ENCODE measurements at regions not wholly inside any gene's neighbourhood (a gene's known extent, or its start where the extent isn't known, plus 50 kb on each side); places are given as distances from the start of the nearest gene placed in this dataset.

- Mint-ChIP-seq H3K36me3 (ENCODE audit: low read depth) (peaks cover 26% of the 10 kb centered on the region), H3K27ac (no peak overlapping the region), H3K4me3 (peak overlapping the region; percentile 96), H3K4me1 (peaks cover 80% of the 10 kb centered on the region), H3K27me3 (no peaks in the 10 kb centered on the region)
- DNase-seq (peak; percentile 49 to 51 (median 50)), ATAC-seq (peak; percentile 32)
- no peaks in the 10 kb centered on the region for H3K9me3 ChIP-seq (ENCODE audit: control insufficient read depth, low read length, poor library complexity, severe bottlenecking)
Observed at GRCh38 chr7:130941322-130942210, 207.6 kb upstream of the KLF14 start.

- H3K27ac Mint-ChIP-seq = no peak overlapping the region
Observed at GRCh38 chr7:130942211-130942964, 208.4 kb upstream of the KLF14 start.

GRCh38 chr7:130943336-130943901 is 209.4 kb upstream of the KLF14 start:
- H3K27me3 Mint-ChIP-seq = no peaks in the 10 kb centered on the region
- H3K36me3 Mint-ChIP-seq (ENCODE audit: low read depth) = peaks cover 20% of the 10 kb centered on the region
- peak; percentile 22 for ATAC-seq
- peak overlapping the region; percentile 96 for H3K4me3 Mint-ChIP-seq
- H3K9me3 ChIP-seq (ENCODE audit: control insufficient read depth, low read length, poor library complexity, severe bottlenecking) = no peaks in the 10 kb centered on the region
- DNase-seq = no peak
- H3K4me1 Mint-ChIP-seq = peaks cover 84% of the 10 kb centered on the region
- H3K27ac Mint-ChIP-seq = no peak overlapping the region

More at GRCh38 chr7:130942211-130942964, 208.4 kb upstream of the KLF14 start:
- Mint-ChIP-seq H3K36me3 (ENCODE audit: low read depth) (peaks cover 21% of the 10 kb centered on the region), H3K27me3 (no peaks in the 10 kb centered on the region), H3K4me3 (peak overlapping the region; percentile 96), H3K4me1 (peaks cover 79% of the 10 kb centered on the region)
- DNase-seq = peak in 1 of 3 donors; percentile 40
- peak; percentile 5 for ATAC-seq
- H3K9me3 ChIP-seq (ENCODE audit: control insufficient read depth, low read length, poor library complexity, severe bottlenecking) = no peaks in the 10 kb centered on the region

GRCh38 chr7:130943981-130944380 is 210.0 kb upstream of the KLF14 start:
- peak overlapping the region; percentile 96 for H3K4me3 Mint-ChIP-seq
- H3K36me3 Mint-ChIP-seq (ENCODE audit: low read depth) = peaks cover 20% of the 10 kb centered on the region
- ATAC-seq (no peak), DNase-seq (no peak)
- no peaks in the 10 kb centered on the region for H3K9me3 ChIP-seq (ENCODE audit: control insufficient read depth, low read length, poor library complexity, severe bottlenecking)
- peaks cover 82% of the 10 kb centered on the region for H3K4me1 Mint-ChIP-seq
- no peaks in the 10 kb centered on the region for H3K27me3 Mint-ChIP-seq
- no peak overlapping the region for H3K27ac Mint-ChIP-seq

GRCh38 chr7:130944997-130945396 is 211.0 kb upstream of the KLF14 start:
- Mint-ChIP-seq H3K27ac (no peak overlapping the region), H3K4me3 (peak overlapping the region; percentile 85), H3K36me3 (ENCODE audit: low read depth) (peaks cover 20% of the 10 kb centered on the region), H3K4me1 (peaks cover 80% of the 10 kb centered on the region), H3K27me3 (no peaks in the 10 kb centered on the region)
- ATAC-seq (peak; percentile 3), DNase-seq (no peak)
- no peaks in the 10 kb centered on the region for H3K9me3 ChIP-seq (ENCODE audit: control insufficient read depth, low read length, poor library complexity, severe bottlenecking)

GRCh38 chr7:130945411-130945811 is 211.4 kb upstream of the KLF14 start:
- Mint-ChIP-seq H3K36me3 (ENCODE audit: low read depth) (peaks cover 16% of the 10 kb centered on the region), H3K4me1 (peaks cover 76% of the 10 kb centered on the region), H3K27me3 (no peaks in the 10 kb centered on the region), H3K27ac (no peak overlapping the region), H3K4me3 (peak overlapping the region; percentile 85)
- ATAC-seq = peak; percentile 54
- H3K9me3 ChIP-seq (ENCODE audit: control insufficient read depth, low read length, poor library complexity, severe bottlenecking) = no peaks in the 10 kb centered on the region
- no peak for DNase-seq

- DNase-seq (no peak), ATAC-seq (no peak)
- Mint-ChIP-seq H3K36me3 (ENCODE audit: low read depth) (peaks cover 13% of the 10 kb centered on the region), H3K27me3 (no peaks in the 10 kb centered on the region), H3K4me3 (peak overlapping the region; percentile 85), H3K4me1 (peaks cover 70% of the 10 kb centered on the region), H3K27ac (no peak overlapping the region)
- no peaks in the 10 kb centered on the region for H3K9me3 ChIP-seq (ENCODE audit: control insufficient read depth, low read length, poor library complexity, severe bottlenecking)
Observed at GRCh38 chr7:130946114-130946513, 212.1 kb upstream of the KLF14 start.

- H3K9me3 ChIP-seq (ENCODE audit: control insufficient read depth, low read length, poor library complexity, severe bottlenecking) = no peaks in the 10 kb centered on the region
- DNase-seq (no peak), ATAC-seq (no peak)
- Mint-ChIP-seq H3K36me3 (ENCODE audit: low read depth) (peaks cover 10% of the 10 kb centered on the region), H3K4me3 (peak overlapping the region; percentile 90), H3K27me3 (no peaks in the 10 kb centered on the region), H3K27ac (no peak overlapping the region), H3K4me1 (peaks cover 55% of the 10 kb centered on the region)
Observed at GRCh38 chr7:130947792-130948580, 214.0 kb upstream of the KLF14 start.

GRCh38 chr7:130948822-130949221 is 214.8 kb upstream of the KLF14 start:
- H3K9me3 ChIP-seq (ENCODE audit: control insufficient read depth, low read length, poor library complexity, severe bottlenecking) = no peaks in the 10 kb centered on the region
- H3K27ac Mint-ChIP-seq = no peak overlapping the region
- peak overlapping the region; percentile 33 for H3K4me3 Mint-ChIP-seq
- peaks cover 5% of the 10 kb centered on the region for H3K36me3 Mint-ChIP-seq (ENCODE audit: low read depth)
- DNase-seq = no peak
- ATAC-seq = no peak
- H3K4me1 Mint-ChIP-seq = peaks cover 54% of the 10 kb centered on the region
- no peaks in the 10 kb centered on the region for H3K27me3 Mint-ChIP-seq

- Mint-ChIP-seq H3K4me3 (peak overlapping the region; percentile 67), H3K27me3 (no peaks in the 10 kb centered on the region), H3K4me1 (peaks cover 58% of the 10 kb centered on the region), H3K27ac (no peak overlapping the region), H3K36me3 (ENCODE audit: low read depth) (peaks cover 5% of the 10 kb centered on the region)
- no peaks in the 10 kb centered on the region for H3K9me3 ChIP-seq (ENCODE audit: control insufficient read depth, low read length, poor library complexity, severe bottlenecking)
- ATAC-seq = no peak
- DNase-seq = no peak
Observed at GRCh38 chr7:130949550-130949949, 215.5 kb upstream of the KLF14 start.

- Mint-ChIP-seq H3K36me3 (ENCODE audit: low read depth) (peaks cover 7% of the 10 kb centered on the region), H3K27ac (no peak overlapping the region), H3K4me3 (no peak overlapping the region), H3K27me3 (no peaks in the 10 kb centered on the region), H3K4me1 (peaks cover 60% of the 10 kb centered on the region)
- H3K9me3 ChIP-seq (ENCODE audit: control insufficient read depth, low read length, poor library complexity, severe bottlenecking) = no peaks in the 10 kb centered on the region
- DNase-seq (no peak), ATAC-seq (no peak)
Observed at GRCh38 chr7:130950054-130950453, 216.0 kb upstream of the KLF14 start.

- H3K9me3 ChIP-seq (ENCODE audit: control insufficient read depth, low read length, poor library complexity, severe bottlenecking) = no peaks in the 10 kb centered on the region
- peaks cover 7% of the 10 kb centered on the region for H3K36me3 Mint-ChIP-seq (ENCODE audit: low read depth)
- DNase-seq (no peak), ATAC-seq (no peak)
- H3K27me3 Mint-ChIP-seq = no peaks in the 10 kb centered on the region
- H3K27ac Mint-ChIP-seq = no peak overlapping the region
- no peak overlapping the region for H3K4me3 Mint-ChIP-seq
- peaks cover 60% of the 10 kb centered on the region for H3K4me1 Mint-ChIP-seq
Observed at GRCh38 chr7:130950741-130951140, 216.7 kb upstream of the KLF14 start.
